ENCODE measurements at regions not wholly inside any gene's neighbourhood (a gene's known extent, or its start where the extent isn't known, plus 50 kb on each side); places are given as distances from the start of the nearest gene placed in this dataset.
A peak's percentile ranks its signal among the peaks of the same experiment; 100 is the strongest.

GRCh38 chr9:106111039-106111730, 416.8 kb downstream of the TMEM38B start:
- Mint-ChIP-seq H3K4me1 (ENCODE audit: low read depth, unreplicated experiment) (peaks cover 20% of the 10 kb centered on the region), H3K9me3 (ENCODE audit: unreplicated experiment) (peaks cover 2% of the 10 kb centered on the region), H3K27ac (ENCODE audit: unreplicated experiment) (peak overlapping the region; percentile 85), H3K27me3 (ENCODE audit: unreplicated experiment) (no peaks in the 10 kb centered on the region), H3K4me3 (ENCODE audit: unreplicated experiment) (peak overlapping the region; percentile 63), H3K36me3 (ENCODE audit: unreplicated experiment) (no peaks in the 10 kb centered on the region)
- no peak for DNase-seq
- no peak for TF ChIP-seq CTCF (IDR thresholded peaks at IDR 0.05; ENCODE audit: partially characterized antibody, unreplicated experiment)

- TF ChIP-seq CTCF (IDR thresholded peaks at IDR 0.05; ENCODE audit: partially characterized antibody, unreplicated experiment), result no peak
- Mint-ChIP-seq H3K4me1 (ENCODE audit: low read depth, unreplicated experiment) (peaks cover 20% of the 10 kb centered on the region), H3K4me3 (ENCODE audit: unreplicated experiment) (no peak overlapping the region), H3K27ac (ENCODE audit: unreplicated experiment) (no peak overlapping the region), H3K9me3 (ENCODE audit: unreplicated experiment) (peaks cover 2% of the 10 kb centered on the region), H3K27me3 (ENCODE audit: unreplicated experiment) (no peaks in the 10 kb centered on the region), H3K36me3 (ENCODE audit: unreplicated experiment) (no peaks in the 10 kb centered on the region)
- no peak for DNase-seq
These were observed 418.6 kb downstream of the TMEM38B start for GRCh38 chr9:106112935-106113334.

GRCh38 chr9:106119176-106119575, 424.8 kb downstream of the TMEM38B start:
- no peak overlapping the region for H3K27ac Mint-ChIP-seq (ENCODE audit: unreplicated experiment)
- no peaks in the 10 kb centered on the region for H3K27me3 Mint-ChIP-seq (ENCODE audit: unreplicated experiment)
- DNase-seq, result no peak
- H3K4me1 Mint-ChIP-seq (ENCODE audit: low read depth, unreplicated experiment), result no peaks in the 10 kb centered on the region
- H3K4me3 Mint-ChIP-seq (ENCODE audit: unreplicated experiment), result no peak overlapping the region
- H3K9me3 Mint-ChIP-seq (ENCODE audit: unreplicated experiment), result no peaks in the 10 kb centered on the region
- H3K36me3 Mint-ChIP-seq (ENCODE audit: unreplicated experiment), result no peaks in the 10 kb centered on the region
- no peak for TF ChIP-seq CTCF (IDR thresholded peaks at IDR 0.05; ENCODE audit: partially characterized antibody, unreplicated experiment)

- Mint-ChIP-seq H3K27me3 (ENCODE audit: unreplicated experiment) (no peaks in the 10 kb centered on the region), H3K36me3 (ENCODE audit: unreplicated experiment) (no peaks in the 10 kb centered on the region), H3K9me3 (ENCODE audit: unreplicated experiment) (no peaks in the 10 kb centered on the region), H3K4me1 (ENCODE audit: low read depth, unreplicated experiment) (no peaks in the 10 kb centered on the region), H3K27ac (ENCODE audit: unreplicated experiment) (no peak overlapping the region), H3K4me3 (ENCODE audit: unreplicated experiment) (no peak overlapping the region)
- no peak for TF ChIP-seq CTCF (IDR thresholded peaks at IDR 0.05; ENCODE audit: partially characterized antibody, unreplicated experiment)
- no peak for DNase-seq
These were observed 425.7 kb downstream of the TMEM38B start for GRCh38 chr9:106120071-106120470.

- H3K36me3 Mint-ChIP-seq (ENCODE audit: unreplicated experiment), result no peaks in the 10 kb centered on the region
These were observed 433.4 kb downstream of the TMEM38B start for GRCh38 chr9:106127776-106128175.

More at GRCh38 chr9:106127776-106128175, 433.4 kb downstream of the TMEM38B start:
- DNase-seq, result no peak
- H3K4me3 Mint-ChIP-seq (ENCODE audit: unreplicated experiment), result no peak overlapping the region
- no peaks in the 10 kb centered on the region for H3K27me3 Mint-ChIP-seq (ENCODE audit: unreplicated experiment)
- TF ChIP-seq CTCF (IDR thresholded peaks at IDR 0.05; ENCODE audit: partially characterized antibody, unreplicated experiment), result no peak
- no peaks in the 10 kb centered on the region for H3K4me1 Mint-ChIP-seq (ENCODE audit: low read depth, unreplicated experiment)
- H3K9me3 Mint-ChIP-seq (ENCODE audit: unreplicated experiment), result no peaks in the 10 kb centered on the region
- no peak overlapping the region for H3K27ac Mint-ChIP-seq (ENCODE audit: unreplicated experiment)

All from glutamatergic neuron (in vitro differentiated cells).